Tibial nerve (tissue), 4 donors: ENCODE measurements at regions not wholly inside any gene's neighbourhood (a gene's known extent, or its start where the extent isn't known, plus 50 kb on each side); places are given as distances from the start of the nearest gene placed in this dataset.

Experiments used
- CTCF ChIP-seq, 5 experiments: fragments of 200-600 bp in 3 of 5; fragments of 450-650 bp in 2 of 5; sonication (generic) in 3 of 5; IDR thresholded peaks; one replicate each; pipeline ENCODE4 v1.5.1; 2016 to 2019; ENCODE audit warnings: antibody characterized with exemption in 5 of 5, mild to moderate bottlenecking in 3 of 5, moderate library complexity in 2 of 5
- EP300 ChIP-seq, 2 donors: sonication (generic); formaldehyde crosslinking; IDR thresholded peaks; one replicate each; pipeline ENCODE4 v1.6.1; 2017; ENCODE audit warnings: antibody characterized with exemption in 2 of 2, mild to moderate bottlenecking in 1 of 2
- POLR2A ChIP-seq, 2 donors: fragments of 450-650 bp; IDR thresholded peaks; one replicate each; pipeline ENCODE4 v1.6.1; 2017; ENCODE audit warnings: antibody characterized with exemption in 2 of 2, mild to moderate bottlenecking in 2 of 2, moderate library complexity in 2 of 2

- TF ChIP-seq EP300 (IDR thresholded peaks at IDR 0.05) (no peak), CTCF (IDR thresholded peaks at IDR 0.05) (no peak), POLR2A (IDR thresholded peaks at IDR 0.05) (no peak)
These were observed 119.4 kb upstream of the SPIN1 start for GRCh38 chr9:88268886-88269285.
